ENCODE measurements at regions not wholly inside any gene's neighbourhood (a gene's known extent, or its start where the extent isn't known, plus 50 kb on each side); places are given as distances from the start of the nearest gene placed in this dataset.
"Not testable (repeated sequence)": the region's sequence is repeated elsewhere in the genome, so short reads cannot be mapped to it uniquely, and the experiment has no call there.

GRCh38 chr22:11067286-11067871 lies 4460.6 kb upstream of the OR11H1 start:
- TF ChIP-seq CTCF, POLR2A (IDR thresholded peaks at IDR 0.05): not testable (repeated sequence)

Data from lower leg skin (tissue), 3 donors.